Endodermal cell (in vitro differentiated cells): ENCODE measurements at regions not wholly inside any gene's neighbourhood (a gene's known extent, or its start where the extent isn't known, plus 50 kb on each side); places are given as distances from the start of the nearest gene placed in this dataset.

Experiments used
- DNase-seq: peaks from one replicate; pipeline ENCODE4 v3.0.0-alpha.2; 2017
- H3K27ac ChIP-seq: 2 replicates; pipeline ENCODE4 v1.5.1; 2013; ENCODE audit warnings: mild to moderate bottlenecking, low read depth, low read length, moderate library complexity
- H3K27me3 ChIP-seq: 2 replicates; pipeline ENCODE4 v1.6.1; 2013; ENCODE audit warnings: mild to moderate bottlenecking, low read length, moderate library complexity; ENCODE audit not compliant: insufficient read depth, control insufficient read depth, poor library complexity, severe bottlenecking
- H3K36me3 ChIP-seq: 2 replicates; pipeline ENCODE4 v1.7.0; 2013; ENCODE audit warnings: mild to moderate bottlenecking, low read length, moderate library complexity; ENCODE audit not compliant: control insufficient read depth, insufficient read depth
- H3K4me1 ChIP-seq: one replicate; pipeline ENCODE4 v1.7.0; 2013; ENCODE audit warnings: low read length; ENCODE audit not compliant: control insufficient read depth, insufficient read depth
- H3K4me3 ChIP-seq: 2 replicates; pipeline ENCODE4 v1.5.1; 2013; ENCODE audit warnings: mild to moderate bottlenecking, low read length, moderate library complexity
- H3K9ac ChIP-seq: 2 replicates; pipeline ENCODE4 v1.6.1; 2013; ENCODE audit warnings: mild to moderate bottlenecking, low read length, moderate library complexity; ENCODE audit not compliant: poor library complexity, severe bottlenecking; ENCODE audit errors: extremely low read depth
- H3K9me3 ChIP-seq: 2 replicates; pipeline ENCODE4 v1.6.1; 2013; ENCODE audit warnings: mild to moderate bottlenecking, low read length, moderate library complexity; ENCODE audit not compliant: control insufficient read depth
- H3K27ac Mint-ChIP-seq: 2 replicates; pipeline ENCODE4 v1.8.0; 2020; ENCODE audit warnings: mixed read lengths
- H3K27me3 Mint-ChIP-seq: 2 replicates; pipeline ENCODE4 v1.8.0; 2021; ENCODE audit warnings: mild to moderate bottlenecking, mixed read lengths; ENCODE audit not compliant: insufficient read depth
- H3K36me3 Mint-ChIP-seq: 2 replicates; pipeline ENCODE4 v1.8.0; 2020; ENCODE audit warnings: low read depth, mixed read lengths
- H3K4me1 Mint-ChIP-seq: 2 replicates; pipeline ENCODE4 v1.8.0; 2020; ENCODE audit warnings: mixed read lengths
- H3K4me3 Mint-ChIP-seq: 2 replicates; pipeline ENCODE4 v1.8.0; 2020; ENCODE audit warnings: mild to moderate bottlenecking, moderate library complexity, mixed read lengths
- H3K9me3 Mint-ChIP-seq: 2 replicates; pipeline ENCODE4 v1.8.0; 2020; ENCODE audit warnings: mild to moderate bottlenecking, mixed read lengths
- WGBS, 2 experiments: methylation state at CpG; one replicate each; pipeline versions ENCODE4 v1.1.5 to v1.1.7; 2013; ENCODE audit warnings: missing lambda C conversion rate in 2 of 2, mixed read lengths in 1 of 2; ENCODE audit not compliant: insufficient coverage in 1 of 2, insufficient read length in 1 of 2; 5-methylcytosine and 5-hydroxymethylcytosine counted together
- TF ChIP-seq, protein P1 (sequence below): fragments of 200-600 bp; sonication (generic); conservative IDR thresholded peaks from 2 replicates; pipeline ENCODE4 v1.5.0; 2021; ENCODE audit warnings: antibody characterized with exemption, mild to moderate bottlenecking

DNA sequence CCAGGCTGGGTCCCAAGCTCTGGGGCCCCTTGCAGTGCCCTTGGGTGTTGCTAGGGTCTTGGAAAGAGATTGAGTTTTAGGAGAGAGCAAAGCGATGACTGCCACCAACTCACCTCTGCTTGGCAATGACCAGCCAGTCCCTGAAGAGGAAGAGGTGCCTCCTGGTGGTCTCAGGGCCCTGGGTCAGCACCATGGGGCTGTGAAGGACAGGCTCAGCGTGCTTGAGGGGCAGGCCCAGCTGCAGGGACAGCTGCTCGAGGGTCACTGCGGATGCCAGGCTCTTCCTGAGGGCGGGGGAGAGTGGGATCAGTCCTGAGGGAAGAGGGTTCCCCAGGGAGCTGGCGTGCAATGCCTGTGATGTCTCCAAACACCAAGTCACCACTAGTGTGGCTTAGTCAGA is 50.8 kb upstream of the TAGAP start:
- Mint-ChIP-seq H3K4me1 (peaks cover 14% of the 10 kb centered on the region), H3K36me3 (no peaks in the 10 kb centered on the region), H3K9me3 (no peaks in the 10 kb centered on the region), H3K4me3 (no peak overlapping the region), H3K27me3 (no peaks in the 10 kb centered on the region), H3K27ac (no peak overlapping the region)
- TF ChIP-seq, protein P1, sequence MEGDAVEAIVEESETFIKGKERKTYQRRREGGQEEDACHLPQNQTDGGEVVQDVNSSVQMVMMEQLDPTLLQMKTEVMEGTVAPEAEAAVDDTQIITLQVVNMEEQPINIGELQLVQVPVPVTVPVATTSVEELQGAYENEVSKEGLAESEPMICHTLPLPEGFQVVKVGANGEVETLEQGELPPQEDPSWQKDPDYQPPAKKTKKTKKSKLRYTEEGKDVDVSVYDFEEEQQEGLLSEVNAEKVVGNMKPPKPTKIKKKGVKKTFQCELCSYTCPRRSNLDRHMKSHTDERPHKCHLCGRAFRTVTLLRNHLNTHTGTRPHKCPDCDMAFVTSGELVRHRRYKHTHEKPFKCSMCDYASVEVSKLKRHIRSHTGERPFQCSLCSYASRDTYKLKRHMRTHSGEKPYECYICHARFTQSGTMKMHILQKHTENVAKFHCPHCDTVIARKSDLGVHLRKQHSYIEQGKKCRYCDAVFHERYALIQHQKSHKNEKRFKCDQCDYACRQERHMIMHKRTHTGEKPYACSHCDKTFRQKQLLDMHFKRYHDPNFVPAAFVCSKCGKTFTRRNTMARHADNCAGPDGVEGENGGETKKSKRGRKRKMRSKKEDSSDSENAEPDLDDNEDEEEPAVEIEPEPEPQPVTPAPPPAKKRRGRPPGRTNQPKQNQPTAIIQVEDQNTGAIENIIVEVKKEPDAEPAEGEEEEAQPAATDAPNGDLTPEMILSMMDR: peak; percentile 68
- H3K27ac ChIP-seq: no peak overlapping the region
- H3K4me1 ChIP-seq: no peaks in the 10 kb centered on the region
- H3K36me3 ChIP-seq: no peaks in the 10 kb centered on the region
- no peak overlapping the region for H3K4me3 ChIP-seq
- H3K9me3 ChIP-seq: no peaks in the 10 kb centered on the region
- DNase-seq: peak; percentile 74
- 85 to 90% methylated on average over 4 to 6 of the region's 6 CpGs for WGBS, 2 experiments
- H3K9ac ChIP-seq: no peak overlapping the region
- no peaks in the 10 kb centered on the region for H3K27me3 ChIP-seq

DNA sequence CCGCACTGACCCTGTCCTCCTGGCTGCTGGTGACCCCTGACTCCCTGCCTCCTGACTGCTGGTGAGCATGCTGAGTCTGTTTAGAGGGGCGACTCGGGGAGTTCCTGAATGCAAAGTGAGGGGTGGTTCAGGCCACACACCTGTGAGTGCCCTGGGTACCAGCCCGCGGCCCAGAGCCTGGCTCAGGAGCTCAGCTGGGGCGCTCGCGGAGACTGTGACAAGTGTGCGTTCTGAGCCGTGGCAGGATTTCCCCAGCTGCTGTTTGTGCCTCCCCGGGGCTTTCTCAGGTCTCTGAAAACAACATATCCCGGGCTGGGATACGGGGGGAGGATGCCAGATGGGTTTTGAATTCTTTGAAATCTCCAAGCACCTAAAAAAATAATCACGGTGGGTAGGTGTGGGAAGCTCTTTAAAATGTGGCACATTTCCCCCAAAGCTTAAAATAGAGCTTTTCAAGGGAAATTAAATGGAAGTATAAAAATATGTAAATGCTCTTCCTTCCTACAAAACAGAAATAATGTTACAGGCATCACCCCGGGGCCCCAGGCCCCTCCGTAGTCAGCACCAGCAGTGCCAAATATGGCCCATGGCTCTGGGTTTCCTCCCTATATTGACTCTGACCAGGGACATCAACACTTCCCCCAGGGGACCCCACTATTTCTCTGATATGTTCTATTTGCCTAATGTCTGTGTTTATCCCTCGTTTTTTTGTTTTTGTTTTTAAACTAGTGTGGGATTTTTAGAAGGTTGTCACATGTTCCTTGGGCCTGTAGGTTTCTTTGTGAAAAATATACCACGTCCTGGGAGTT is 49.9 kb upstream of the TAGAP start:
- DNase-seq: peak; percentile 55
- H3K4me3 Mint-ChIP-seq: no peak overlapping the region
- H3K27ac Mint-ChIP-seq: no peak overlapping the region
- Histone ChIP-seq H3K27ac (no peak overlapping the region), H3K9ac (no peak overlapping the region), H3K9me3 (no peaks in the 10 kb centered on the region), H3K4me3 (no peak overlapping the region), H3K4me1 (no peaks in the 10 kb centered on the region), H3K27me3 (no peaks in the 10 kb centered on the region), H3K36me3 (no peaks in the 10 kb centered on the region)
- TF ChIP-seq, protein P1: no peak
- H3K27me3 Mint-ChIP-seq: no peaks in the 10 kb centered on the region
- H3K4me1 Mint-ChIP-seq: peaks cover 14% of the 10 kb centered on the region
- WGBS, 2 experiments: 84 to 89% methylated on average over 12 to 18 of the region's 18 CpGs
- H3K9me3 Mint-ChIP-seq: no peaks in the 10 kb centered on the region
- no peaks in the 10 kb centered on the region for H3K36me3 Mint-ChIP-seq
